D721Med (cell line): ENCODE measurements at regions not wholly inside any gene's neighbourhood (a gene's known extent, or its start where the extent isn't known, plus 50 kb on each side); places are given as distances from the start of the nearest gene placed in this dataset.

Experiments
- DNase-seq: peaks from one replicate; pipeline ENCODE4 v3.0.0; 2011; ENCODE audit warnings: low spot score; ENCODE audit not compliant: insufficient read length
- FAIRE-seq: peaks from 2 replicates; lab custom pipeline; 2011; peaks lifted over from hg19 to GRCh38; lab: Jason Lieb, UNC
- CTCF ChIP-seq: IDR thresholded peaks from 2 replicates; pipeline ENCODE4 v1.5.1; 2012; ENCODE audit warnings: mild to moderate bottlenecking, control low read depth; ENCODE audit not compliant: insufficient read depth; ENCODE audit errors: missing control alignments

DNA sequence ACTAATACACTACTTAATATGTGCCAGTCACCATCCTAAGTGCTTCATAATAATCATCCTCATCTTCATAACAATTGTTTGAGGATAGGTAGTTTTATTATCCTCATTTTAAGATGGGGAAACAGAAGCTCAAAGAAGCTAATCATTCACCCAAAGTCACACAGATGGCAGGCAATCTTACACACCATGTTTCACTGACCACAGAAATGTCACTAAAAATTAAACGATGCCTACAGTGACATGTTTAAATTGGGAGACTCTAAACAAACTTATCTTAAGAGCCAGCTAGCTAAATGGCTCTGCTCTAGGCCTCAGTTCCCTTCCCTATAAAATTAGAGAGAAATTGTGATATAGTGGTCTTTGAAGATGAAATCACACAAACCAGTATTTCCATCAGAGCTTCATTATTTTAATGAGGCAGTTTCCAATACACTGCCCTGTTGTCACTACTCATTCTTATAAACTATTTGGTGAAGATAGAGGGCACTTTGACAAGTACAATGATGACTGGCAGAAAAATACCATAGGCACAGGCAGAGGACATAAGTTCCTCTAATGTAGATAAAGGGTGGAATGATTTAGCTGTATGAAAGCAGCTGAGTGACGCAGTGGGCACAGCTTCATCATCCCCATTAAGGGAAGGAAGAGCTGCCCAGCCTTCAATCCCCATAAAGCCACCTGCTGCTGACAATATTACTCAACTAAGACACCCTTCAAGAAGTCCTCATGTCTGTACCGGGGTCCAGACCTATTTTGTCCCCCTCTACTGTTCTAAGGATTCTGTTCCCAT lies 224.1 kb downstream of the ACTL7B start:
- DNase-seq (no peak), FAIRE-seq (no peak)
- no peak for TF ChIP-seq CTCF

DNA sequence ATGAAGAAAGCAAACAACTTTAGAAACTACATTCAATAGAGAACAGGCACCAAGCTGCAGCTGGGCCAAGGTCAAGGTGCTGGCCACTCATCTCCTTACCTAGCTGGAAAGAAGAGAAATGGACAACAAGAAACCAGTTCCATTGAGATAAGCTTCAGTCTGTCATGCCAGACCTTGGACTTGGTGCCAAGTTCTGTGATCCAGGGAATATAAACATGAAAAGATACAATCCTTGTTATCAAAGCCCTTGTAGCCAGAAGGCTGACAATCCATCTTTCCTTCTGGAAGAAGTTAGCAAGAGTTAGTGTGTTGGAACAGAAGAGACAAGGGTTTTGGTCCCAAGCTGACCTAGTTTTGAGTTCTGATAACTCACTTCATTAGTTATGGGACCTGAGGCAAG lies 227.5 kb downstream of the ACTL7B start:
- no peak for FAIRE-seq
- DNase-seq: no peak
- TF ChIP-seq CTCF: no peak

GRCh38 chr9:108626743-108627142 lies 229.0 kb downstream of the ACTL7B start:
- DNase-seq: no peak
- no peak for FAIRE-seq
- no peak for TF ChIP-seq CTCF

DNA sequence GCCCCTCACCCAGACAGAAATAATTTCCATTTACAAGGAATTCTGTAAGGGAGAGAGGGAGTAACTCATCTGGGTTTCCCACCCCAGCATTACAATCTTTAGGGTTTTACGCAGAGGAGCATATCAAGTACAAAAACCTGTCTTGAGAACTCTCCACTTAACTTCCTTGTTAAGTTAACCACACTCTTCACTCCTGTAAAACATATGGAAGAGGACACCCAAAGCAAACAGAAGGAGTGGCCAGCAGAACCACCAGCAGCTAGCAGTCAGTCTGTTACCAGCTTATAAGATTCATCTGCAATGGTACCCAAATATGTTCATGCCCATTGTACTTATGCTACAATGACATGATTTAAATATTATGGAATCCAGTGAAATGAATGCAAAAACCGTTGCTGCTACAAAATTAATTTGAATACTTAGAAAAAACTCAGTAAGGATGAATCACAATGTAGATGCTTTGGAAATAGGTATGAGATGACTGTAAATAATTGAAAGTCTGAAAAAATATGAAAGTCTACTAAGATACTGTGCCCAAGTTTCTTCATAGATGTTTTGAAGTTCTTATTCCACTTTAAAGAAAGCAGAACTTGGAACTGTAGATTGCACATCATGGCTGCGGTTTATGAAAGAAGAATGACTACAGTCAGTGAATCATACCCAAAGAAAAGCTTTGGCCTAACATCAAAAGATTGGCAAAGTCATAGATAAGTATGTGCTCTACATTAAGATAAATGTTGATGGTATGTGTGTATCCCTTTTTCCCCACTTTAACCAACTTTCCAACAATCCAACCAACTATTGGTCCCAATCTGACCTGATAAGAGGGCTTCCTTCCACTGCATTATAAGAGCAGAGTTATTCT lies 233.6 kb downstream of the ACTL7B start:
- no peak for TF ChIP-seq CTCF
- DNase-seq (no peak), FAIRE-seq (no peak)

DNA sequence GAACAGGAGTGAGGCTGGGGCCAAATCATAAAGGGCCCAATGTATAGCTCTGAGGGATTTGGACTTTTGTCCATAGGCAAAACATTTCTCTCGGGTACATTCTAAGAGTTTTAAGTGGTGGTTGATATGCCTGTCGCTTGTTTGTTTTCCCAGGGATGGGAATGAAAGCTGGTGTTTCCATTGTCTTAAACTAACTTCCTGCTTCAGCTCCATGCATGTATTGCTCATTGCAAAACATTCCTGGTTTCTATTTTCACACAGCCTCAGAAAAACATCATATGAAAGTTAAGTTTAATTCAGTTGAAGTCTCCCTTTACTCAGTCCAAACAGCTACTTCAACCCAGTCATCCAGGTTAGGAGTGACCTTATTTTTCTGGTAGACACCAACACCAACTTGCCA lies 235.0 kb downstream of the ACTL7B start:
- no peak for TF ChIP-seq CTCF
- DNase-seq (no peak), FAIRE-seq (no peak)

DNA sequence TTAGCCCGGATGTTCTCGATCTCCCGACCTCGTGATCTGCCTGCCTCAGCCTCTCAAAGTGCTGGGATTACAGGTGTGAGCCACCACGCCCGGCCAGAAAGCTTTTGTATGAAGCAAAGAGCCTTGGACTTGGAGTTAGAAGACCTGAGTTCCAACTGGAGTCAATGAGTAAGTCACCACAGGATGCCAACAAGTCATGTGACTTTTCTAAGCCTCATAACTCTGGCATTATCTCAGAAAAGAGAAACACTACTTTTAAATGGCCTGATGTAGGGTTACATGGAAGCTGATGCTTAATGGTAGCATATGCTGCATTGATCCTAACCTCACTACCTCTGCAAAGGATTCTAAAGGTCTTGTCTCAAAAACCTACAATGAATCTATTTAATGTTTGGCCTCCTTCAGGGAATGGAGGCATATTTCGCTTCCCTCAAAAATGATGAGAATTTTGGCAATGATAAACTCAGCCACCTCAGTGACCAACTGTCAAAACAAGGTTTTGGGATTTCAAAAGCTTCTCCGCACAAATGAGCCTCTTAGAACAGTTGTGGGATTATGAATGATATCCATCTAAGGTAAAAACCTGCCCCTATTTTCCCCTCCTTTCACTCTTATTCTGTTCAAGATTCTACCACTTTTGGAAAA lies 236.8 kb downstream of the ACTL7B start:
- no peak for DNase-seq
- no peak for FAIRE-seq

More for the DNA sequence above, 236.8 kb downstream of the ACTL7B start:
- TF ChIP-seq CTCF: no peak
